B cell (primary cell): ENCODE measurements at regions not wholly inside any gene's neighbourhood (a gene's known extent, or its start where the extent isn't known, plus 50 kb on each side); places are given as distances from the start of the nearest gene placed in this dataset.
"Not testable (repeated sequence)": the region's sequence is repeated elsewhere in the genome, so short reads cannot be mapped to it uniquely, and the experiment has no call there.

Source experiments
- ATAC-seq: fragments of 200-7000 bp; cut with Tn5 transposase; one replicate; pipeline ENCODE4 v1.10.0; 2021; ENCODE audit warnings: low read depth, mild to moderate bottlenecking, moderate number of reproducible peaks, moderate library complexity
- CTCF ChIA-PET: fragments of 350-600 bp; sonication (Branson Sonifier 250); formaldehyde crosslinking; loops from one replicate; lab custom pipeline; 2021; ENCODE audit warnings: antibody characterized with exemption, inconsistent platforms; lab: Charles Lee
- POLR2A ChIA-PET: fragments of 350-600 bp; sonication (Branson Sonifier 250); formaldehyde crosslinking; loops from one replicate; lab custom pipeline; 2021; ENCODE audit warnings: antibody characterized with exemption; lab: Charles Lee
- DNase-seq: peaks from one replicate; pipeline ENCODE4 v3.0.0; 2013
- H2AFZ ChIP-seq: 2 replicates; pipeline ENCODE4 v1.6.1; 2012; ENCODE audit warnings: mild to moderate bottlenecking, low read depth, low read length; ENCODE audit not compliant: insufficient read depth, poor library complexity, severe bottlenecking
- H3K27ac ChIP-seq, 2 donors: 1 replicate in 1 of 2; 2 replicates in 1 of 2; pipeline ENCODE4 v1.5.1; 2012 to 2013; ENCODE audit warnings: low read length in 2 of 2, mild to moderate bottlenecking in 2 of 2, moderate library complexity in 1 of 2
- H3K27me3 ChIP-seq, 4 experiments: fragments of 200-600 bp in 1 of 4; sonication (generic) in 1 of 4; replicated peaks in 1 of 4; 1 replicate in 2 of 4; 2 replicates in 2 of 4; pipeline versions ENCODE4 v1.6.1 to v1.7.0; 2013 to 2016; ENCODE audit warnings: low read length in 3 of 4, mild to moderate bottlenecking in 2 of 4, mixed read lengths in 1 of 4, moderate library complexity in 1 of 4; ENCODE audit not compliant: insufficient read depth in 4 of 4, control insufficient read depth in 3 of 4; ENCODE audit errors: control extremely low read depth in 1 of 4
- H3K36me3 ChIP-seq, 2 experiments: replicated peaks in 1 of 2; 1 replicate in 1 of 2; 2 replicates in 1 of 2; pipeline versions ENCODE4 v1.6.1 to v1.7.1; 2013; ENCODE audit warnings: low read length in 1 of 2; ENCODE audit not compliant: insufficient read depth in 2 of 2, control insufficient read depth in 1 of 2; ENCODE audit errors: control extremely low read depth in 1 of 2, extremely low read depth in 1 of 2
- H3K4me1 ChIP-seq, 2 donors: fragments of 200-600 bp in 1 of 2; sonication (generic) in 1 of 2; 1 replicate in 1 of 2; 2 replicates in 1 of 2; pipeline versions ENCODE4 v1.5.1 to v1.6.1; 2013 to 2017; ENCODE audit warnings: low read length in 2 of 2; ENCODE audit not compliant: control insufficient read depth in 2 of 2, insufficient read depth in 2 of 2
- H3K4me2 ChIP-seq: replicated peaks from 2 replicates; pipeline ENCODE3; 2012; ENCODE audit warnings: mild to moderate bottlenecking, low read depth, low read length; ENCODE audit not compliant: poor library complexity, severe bottlenecking
- H3K4me3 ChIP-seq, 5 experiments: fragments of 200-600 bp in 1 of 5; sonication (generic) in 1 of 5; 1 replicate in 3 of 5; 2 replicates in 2 of 5; pipeline versions ENCODE4 v1.5.1 to v1.7.0; 2011 to 2016; ENCODE audit warnings: low read length in 4 of 5, mild to moderate bottlenecking in 4 of 5, low read depth in 2 of 5, control low read depth in 1 of 5, moderate library complexity in 1 of 5; ENCODE audit not compliant: insufficient read depth in 1 of 5; ENCODE audit errors: control extremely low read depth in 1 of 5, extremely low read depth in 1 of 5
- H3K79me2 ChIP-seq: fragments of 200-600 bp; sonication (generic); one replicate; pipeline ENCODE4 v1.6.0; 2016; ENCODE audit warnings: low read length; ENCODE audit not compliant: control insufficient read depth, insufficient read depth
- H3K9ac ChIP-seq: fragments of 200-600 bp; sonication (generic); 2 replicates; pipeline ENCODE4 v1.6.1; 2017; ENCODE audit warnings: mild to moderate bottlenecking, low read length, moderate library complexity
- H3K9me3 ChIP-seq, 3 donors: one replicate each; pipeline versions ENCODE4 v1.6.1 to v1.7.1; 2013; ENCODE audit warnings: low read length in 2 of 3; ENCODE audit not compliant: control insufficient read depth in 2 of 3, insufficient read depth in 1 of 3; ENCODE audit errors: control extremely low read depth in 1 of 3
- H4K20me1 ChIP-seq: 2 replicates; pipeline ENCODE4 v1.6.0; 2012; ENCODE audit warnings: mild to moderate bottlenecking, low read length; ENCODE audit not compliant: insufficient read depth, control insufficient read depth, poor library complexity, severe bottlenecking
- H3K27ac Mint-ChIP-seq: one replicate; pipeline ENCODE4 v1.8.0; 2021; ENCODE audit warnings: mixed read lengths
- H3K27me3 Mint-ChIP-seq: one replicate; pipeline ENCODE4 v1.8.0; 2021; ENCODE audit warnings: mixed read lengths
- H3K4me1 Mint-ChIP-seq: one replicate; pipeline ENCODE4 v1.8.0; 2021; ENCODE audit warnings: mixed read lengths
- H3K4me3 Mint-ChIP-seq: one replicate; pipeline ENCODE4 v1.8.0; 2021; ENCODE audit warnings: mixed read lengths
- H3K9me3 Mint-ChIP-seq: one replicate; pipeline ENCODE4 v1.8.0; 2022; ENCODE audit warnings: mixed read lengths; ENCODE audit not compliant: insufficient read depth
- CTCF ChIP-seq: fragments of 200-600 bp; IDR thresholded peaks from one replicate; pipeline ENCODE4 v1.8.0; 2022; ENCODE audit warnings: antibody characterized with exemption, mild to moderate bottlenecking
- EZH2 ChIP-seq: IDR thresholded peaks from 2 replicates; pipeline ENCODE4 v1.6.1; 2012; ENCODE audit warnings: borderline replicate concordance, low read depth, mild to moderate bottlenecking, moderate library complexity, low read length; ENCODE audit not compliant: insufficient read depth, poor library complexity, severe bottlenecking
- WGBS: methylation state at CpG from one replicate; pipeline ENCODE4 v1.1.5; 2013; ENCODE audit warnings: missing lambda C conversion rate; ENCODE audit not compliant: insufficient coverage; 5-methylcytosine and 5-hydroxymethylcytosine counted together
- intact Hi-C: fragments of 100-400 bp; cut with micrococcal nuclease; formaldehyde crosslinking; loops from one replicate; pipeline ENCODE4 v1.10.0; 2022

GRCh38 chr5:12865529-12865928 lies 961.3 kb upstream of the CTNND2 start:
- H3K4me1 ChIP-seq = no peaks in the 10 kb centered on the region
- no peaks in the 10 kb centered on the region for H3K79me2 ChIP-seq
- H3K4me3 Mint-ChIP-seq = no peak overlapping the region
- no peak overlapping the region for H3K4me3 ChIP-seq
- H3K27ac Mint-ChIP-seq = no peak overlapping the region
- no peak overlapping the region for H3K4me2 ChIP-seq
- ATAC-seq (no peak), DNase-seq (no peak)
- H3K9me3 Mint-ChIP-seq = peaks cover 6% of the 10 kb centered on the region
- intact Hi-C loops = no loop called here
- no peaks in the 10 kb centered on the region for H4K20me1 ChIP-seq
- no peak overlapping the region for H3K9ac ChIP-seq
- H2AFZ ChIP-seq = no peak overlapping the region
- no peak overlapping the region for H3K27ac ChIP-seq
- ChIA-PET CTCF (no interaction called here), POLR2A (no interaction called here)
- TF ChIP-seq EZH2 = no peak
- no peak for TF ChIP-seq CTCF
- H3K36me3 ChIP-seq = no peaks in the 10 kb centered on the region
- H3K27me3 Mint-ChIP-seq = no peaks in the 10 kb centered on the region
- H3K27me3 ChIP-seq = no peaks in the 10 kb centered on the region
- no peaks in the 10 kb centered on the region for H3K4me1 Mint-ChIP-seq
- peaks cover 0 to 6% (median under 1%) of the 10 kb centered on the region in 3 donors for H3K9me3 ChIP-seq

DNA sequence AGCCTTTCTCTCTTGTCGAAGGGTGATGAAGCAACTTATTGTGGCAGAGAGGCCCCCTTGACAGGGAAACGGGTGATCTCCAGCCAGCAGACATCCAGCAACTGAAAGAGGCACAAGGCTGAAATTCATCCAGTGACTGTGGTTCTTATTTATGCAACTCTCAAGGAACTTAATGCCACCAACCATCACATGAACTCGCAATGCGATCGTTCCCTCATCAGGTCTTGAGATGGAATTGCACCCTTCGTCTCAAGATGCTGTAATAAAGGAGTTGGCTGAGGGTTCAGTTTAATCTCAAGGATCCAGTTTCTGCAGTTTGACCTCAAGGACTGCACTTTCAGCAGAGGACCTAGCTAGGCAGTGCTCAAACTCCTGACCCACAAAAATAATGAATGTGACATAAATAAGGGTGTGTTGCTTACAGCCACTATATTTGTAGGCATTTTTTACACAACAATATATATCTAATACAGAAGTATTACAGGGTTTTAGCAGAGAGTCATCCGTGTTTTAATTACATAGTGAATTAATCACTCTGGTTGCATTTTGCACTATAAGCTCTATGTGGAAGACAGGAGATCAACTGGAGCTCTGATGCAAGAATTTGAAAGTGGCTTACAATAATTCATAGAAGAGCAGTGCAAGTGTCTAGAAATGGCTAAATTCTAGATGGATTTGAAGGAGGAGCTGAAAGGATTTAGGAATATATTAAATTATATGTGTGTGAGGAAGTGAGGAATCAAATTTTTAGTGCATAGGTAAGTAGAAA lies 957.8 kb upstream of the CTNND2 start:
- no CpG with 5 or more reads among the region's 7 CpGs for WGBS
- Histone ChIP-seq H3K79me2 (no peaks in the 10 kb centered on the region), H2AFZ (no peak overlapping the region), H3K4me2 (no peak overlapping the region), H3K36me3 (no peaks in the 10 kb centered on the region), H3K27me3 (no peaks in the 10 kb centered on the region), H3K27ac (no peak overlapping the region), H3K4me3 (no peak overlapping the region), H3K9me3 (peaks cover 0 to 9% (median 0%) of the 10 kb centered on the region in 3 donors), H4K20me1 (no peaks in the 10 kb centered on the region), H3K9ac (no peak overlapping the region), H3K4me1 (no peaks in the 10 kb centered on the region)
- intact Hi-C loops = no loop called here
- H3K27ac Mint-ChIP-seq = no peak overlapping the region
- TF ChIP-seq CTCF = no peak
- no peak for TF ChIP-seq EZH2
- no peak for DNase-seq
- H3K9me3 Mint-ChIP-seq = peaks cover 6% of the 10 kb centered on the region
- ATAC-seq = no peak
- ChIA-PET CTCF (no interaction called here), POLR2A (no interaction called here)
- no peaks in the 10 kb centered on the region for H3K4me1 Mint-ChIP-seq
- H3K4me3 Mint-ChIP-seq = no peak overlapping the region
- H3K27me3 Mint-ChIP-seq = no peaks in the 10 kb centered on the region

- H3K27ac ChIP-seq, H3K4me1 Mint-ChIP-seq, H3K4me3 ChIP-seq, H3K36me3 ChIP-seq, CTCF ChIA-PET, ATAC-seq, H2AFZ ChIP-seq, H3K4me3 Mint-ChIP-seq, H3K27me3 ChIP-seq, DNase-seq, H3K4me1 ChIP-seq, H3K4me2 ChIP-seq, H4K20me1 ChIP-seq, H3K9me3 Mint-ChIP-seq, H3K9ac ChIP-seq, H3K9me3 ChIP-seq, H3K27me3 Mint-ChIP-seq, POLR2A ChIA-PET, H3K27ac Mint-ChIP-seq, intact Hi-C loops, H3K79me2 ChIP-seq: not testable (repeated sequence)
- WGBS = no CpG with 5 or more reads among the region's 1 CpG
Observed at GRCh38 chr5:12856105-12856504, 951.9 kb upstream of the CTNND2 start.
